ENCODE measurements at regions not wholly inside any gene's neighbourhood (a gene's known extent, or its start where the extent isn't known, plus 50 kb on each side); places are given as distances from the start of the nearest gene placed in this dataset.

DNA sequence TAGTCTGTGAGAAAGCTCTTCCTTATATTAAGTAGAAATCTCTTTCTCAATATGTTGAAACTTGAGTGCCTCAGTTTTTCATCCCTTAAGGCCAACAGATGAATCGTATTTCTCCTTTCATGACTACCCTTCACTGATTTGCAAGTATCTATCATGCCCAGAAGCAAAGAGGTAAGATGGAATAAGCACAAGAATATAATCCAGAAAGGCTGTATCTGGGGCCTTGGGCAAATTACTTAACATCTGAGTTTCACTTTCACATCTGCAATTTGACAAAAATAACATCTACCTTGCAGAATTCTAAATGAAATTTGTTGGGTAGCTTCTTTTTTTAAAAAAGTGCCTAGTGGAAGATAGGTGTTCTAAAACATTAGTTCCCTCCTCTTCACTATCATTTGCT, 552.4 kb upstream of the ANO5 start:
- FAIRE-seq, result no peak
- no peaks in the 10 kb centered on the region for H3K36me3 ChIP-seq (ENCODE audit: control insufficient read depth in 2 of 3, insufficient read depth in 3 of 3, low read length in 3 of 3)
- H3K9ac ChIP-seq (ENCODE audit: low read length in 3 of 3), result no peak overlapping the region
- DNase-seq, result no peak
- no peak overlapping the region for H3K27ac ChIP-seq (ENCODE audit: low read depth in 2 of 2, low read length in 2 of 2)
- no peaks in the 10 kb centered on the region for H3K9me3 ChIP-seq (ENCODE audit: control insufficient read depth in 2 of 3, insufficient read depth in 1 of 3, low read length in 3 of 3)
- H3K4me1 ChIP-seq (ENCODE audit: control insufficient read depth in 2 of 3, insufficient read depth in 2 of 3, low read depth in 1 of 3, low read length in 3 of 3), result no peaks in the 10 kb centered on the region
- intact Hi-C loops (cut with DNase I), result no loop called here
- TF ChIP-seq, protein P1, sequence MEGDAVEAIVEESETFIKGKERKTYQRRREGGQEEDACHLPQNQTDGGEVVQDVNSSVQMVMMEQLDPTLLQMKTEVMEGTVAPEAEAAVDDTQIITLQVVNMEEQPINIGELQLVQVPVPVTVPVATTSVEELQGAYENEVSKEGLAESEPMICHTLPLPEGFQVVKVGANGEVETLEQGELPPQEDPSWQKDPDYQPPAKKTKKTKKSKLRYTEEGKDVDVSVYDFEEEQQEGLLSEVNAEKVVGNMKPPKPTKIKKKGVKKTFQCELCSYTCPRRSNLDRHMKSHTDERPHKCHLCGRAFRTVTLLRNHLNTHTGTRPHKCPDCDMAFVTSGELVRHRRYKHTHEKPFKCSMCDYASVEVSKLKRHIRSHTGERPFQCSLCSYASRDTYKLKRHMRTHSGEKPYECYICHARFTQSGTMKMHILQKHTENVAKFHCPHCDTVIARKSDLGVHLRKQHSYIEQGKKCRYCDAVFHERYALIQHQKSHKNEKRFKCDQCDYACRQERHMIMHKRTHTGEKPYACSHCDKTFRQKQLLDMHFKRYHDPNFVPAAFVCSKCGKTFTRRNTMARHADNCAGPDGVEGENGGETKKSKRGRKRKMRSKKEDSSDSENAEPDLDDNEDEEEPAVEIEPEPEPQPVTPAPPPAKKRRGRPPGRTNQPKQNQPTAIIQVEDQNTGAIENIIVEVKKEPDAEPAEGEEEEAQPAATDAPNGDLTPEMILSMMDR (IDR thresholded peaks at IDR 0.05; ENCODE audit: borderline replicate concordance, extremely low read depth, insufficient read depth), result no peak
- H3K27me3 ChIP-seq (ENCODE audit: control insufficient read depth, insufficient read depth, low read length), result no peaks in the 10 kb centered on the region
- no peak overlapping the region for H3K4me3 ChIP-seq (ENCODE audit: low read length in 3 of 3)

DNA sequence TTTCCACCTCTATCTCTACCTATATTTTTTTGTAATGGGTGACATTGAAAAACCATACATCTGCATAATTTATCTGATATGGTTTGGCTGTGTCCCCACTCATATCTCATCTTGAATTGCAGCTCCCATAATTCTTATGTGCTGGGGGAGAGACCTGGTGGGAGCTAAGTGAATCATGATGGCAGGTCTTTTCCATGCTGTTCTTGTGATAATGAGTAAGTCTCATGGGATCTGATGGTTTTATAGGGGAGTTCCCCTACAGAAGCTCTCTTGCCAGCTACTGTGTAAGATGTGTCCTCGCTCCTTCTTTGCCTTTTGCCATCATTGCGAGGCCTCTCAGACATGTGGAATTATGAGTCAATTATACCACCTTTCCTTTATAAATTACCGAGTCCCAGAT, 551.0 kb upstream of the ANO5 start:
- no peaks in the 10 kb centered on the region for H3K36me3 ChIP-seq (ENCODE audit: control insufficient read depth in 2 of 3, insufficient read depth in 3 of 3, low read length in 3 of 3)
- DNase-seq (no peak), FAIRE-seq (no peak)
- no peak overlapping the region for H3K9ac ChIP-seq (ENCODE audit: low read length in 3 of 3)
- H3K4me3 ChIP-seq (ENCODE audit: low read length in 3 of 3), result no peak overlapping the region
- TF ChIP-seq, protein P1 (IDR thresholded peaks at IDR 0.05; ENCODE audit: borderline replicate concordance, extremely low read depth, insufficient read depth), result no peak
- no peaks in the 10 kb centered on the region for H3K27me3 ChIP-seq (ENCODE audit: control insufficient read depth, insufficient read depth, low read length)
- H3K27ac ChIP-seq (ENCODE audit: low read depth in 2 of 2, low read length in 2 of 2), result no peak overlapping the region
- intact Hi-C loops (cut with DNase I), result no loop called here
- no peaks in the 10 kb centered on the region for H3K4me1 ChIP-seq (ENCODE audit: control insufficient read depth in 2 of 3, insufficient read depth in 2 of 3, low read depth in 1 of 3, low read length in 3 of 3)
- H3K9me3 ChIP-seq (ENCODE audit: control insufficient read depth in 2 of 3, insufficient read depth in 1 of 3, low read length in 3 of 3), result no peaks in the 10 kb centered on the region

DNA sequence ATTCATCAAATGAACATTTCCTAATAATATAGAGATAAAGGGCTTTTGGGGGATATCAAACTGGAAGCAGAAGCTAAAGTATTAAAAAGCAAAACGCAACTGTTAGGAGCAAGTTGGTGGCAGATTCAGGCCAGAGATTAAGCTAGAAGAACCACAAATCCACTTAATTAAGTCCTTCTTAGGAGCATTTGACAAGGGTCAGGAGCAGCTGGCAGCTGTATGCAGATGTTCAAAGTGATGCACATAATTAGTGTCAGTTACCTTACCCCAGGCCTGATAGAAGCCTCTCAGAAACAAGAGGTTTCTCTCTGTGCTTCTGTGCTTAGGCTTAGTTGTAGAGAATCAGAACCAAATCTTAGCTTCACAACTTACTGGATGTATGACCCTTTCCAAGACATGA, 546.5 kb upstream of the ANO5 start:
- no peak for FAIRE-seq
- no peak overlapping the region for H3K9ac ChIP-seq (ENCODE audit: low read length in 3 of 3)
- TF ChIP-seq, protein P1 (IDR thresholded peaks at IDR 0.05; ENCODE audit: borderline replicate concordance, extremely low read depth, insufficient read depth), result no peak
- no peak overlapping the region for H3K4me3 ChIP-seq (ENCODE audit: low read length in 3 of 3)
- H3K27me3 ChIP-seq (ENCODE audit: control insufficient read depth, insufficient read depth, low read length), result no peaks in the 10 kb centered on the region
- DNase-seq, result no peak
- H3K36me3 ChIP-seq (ENCODE audit: control insufficient read depth in 2 of 3, insufficient read depth in 3 of 3, low read length in 3 of 3), result no peaks in the 10 kb centered on the region
- no peaks in the 10 kb centered on the region for H3K9me3 ChIP-seq (ENCODE audit: control insufficient read depth in 2 of 3, insufficient read depth in 1 of 3, low read length in 3 of 3)
- intact Hi-C loops (cut with DNase I), result no loop called here
- H3K27ac ChIP-seq (ENCODE audit: low read depth in 2 of 2, low read length in 2 of 2), result no peak overlapping the region
- no peaks in the 10 kb centered on the region for H3K4me1 ChIP-seq (ENCODE audit: control insufficient read depth in 2 of 3, insufficient read depth in 2 of 3, low read depth in 1 of 3, low read length in 3 of 3)

DNA sequence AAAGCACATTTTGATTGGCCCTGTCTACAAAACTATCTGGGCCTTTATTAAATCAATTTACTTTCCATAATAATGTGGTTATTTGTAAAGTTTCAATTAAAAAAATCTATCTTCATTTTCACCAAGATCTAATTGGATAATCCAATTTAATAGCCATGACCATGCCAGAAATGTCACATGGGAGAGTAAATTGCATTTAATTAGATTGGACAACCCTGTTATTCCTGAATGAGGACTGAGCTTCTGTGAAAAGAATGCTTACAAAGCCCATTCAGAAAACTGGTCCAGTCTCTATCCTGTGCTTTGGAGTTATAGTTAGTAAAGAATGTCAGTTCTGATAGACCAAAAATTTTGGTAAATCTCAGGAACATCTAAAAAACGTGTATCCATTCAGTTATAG, 541.9 kb upstream of the ANO5 start:
- Histone ChIP-seq H3K9me3 (ENCODE audit: control insufficient read depth in 2 of 3, insufficient read depth in 1 of 3, low read length in 3 of 3) (no peaks in the 10 kb centered on the region), H3K36me3 (ENCODE audit: control insufficient read depth in 2 of 3, insufficient read depth in 3 of 3, low read length in 3 of 3) (no peaks in the 10 kb centered on the region), H3K9ac (ENCODE audit: low read length in 3 of 3) (no peak overlapping the region), H3K4me1 (ENCODE audit: control insufficient read depth in 2 of 3, insufficient read depth in 2 of 3, low read depth in 1 of 3, low read length in 3 of 3) (no peaks in the 10 kb centered on the region), H3K4me3 (ENCODE audit: low read length in 3 of 3) (no peak overlapping the region), H3K27ac (ENCODE audit: low read depth in 2 of 2, low read length in 2 of 2) (no peak overlapping the region), H3K27me3 (ENCODE audit: control insufficient read depth, insufficient read depth, low read length) (no peaks in the 10 kb centered on the region)
- no peak for DNase-seq
- intact Hi-C loops (cut with DNase I), result no loop called here
- TF ChIP-seq, protein P1 (IDR thresholded peaks at IDR 0.05; ENCODE audit: borderline replicate concordance, extremely low read depth, insufficient read depth), result no peak
- no peak for FAIRE-seq
